A673 (cell line): ENCODE measurements at regions not wholly inside any gene's neighbourhood (a gene's known extent, or its start where the extent isn't known, plus 50 kb on each side); places are given as distances from the start of the nearest gene placed in this dataset.

Experiments
- EZH2 ChIP-seq: fragments of 200-600 bp; sonication (generic); IDR thresholded peaks from 2 replicates; pipeline ENCODE4 v1.6.1; 2017; ENCODE audit warnings: borderline replicate concordance, low read depth, mild to moderate bottlenecking, mixed read lengths, antibody characterized with exemption, low read length; ENCODE audit not compliant: poor library complexity, severe bottlenecking
- TF ChIP-seq, protein P1 (sequence below): fragments of 300-800, 200-600 bp; sonication (generic); conservative IDR thresholded peaks from 2 replicates; pipeline ENCODE4 v1.5.1; 2017; ENCODE audit warnings: low read depth, mild to moderate bottlenecking, antibody characterized with exemption, low read length, moderate library complexity, mixed read lengths

DNA sequence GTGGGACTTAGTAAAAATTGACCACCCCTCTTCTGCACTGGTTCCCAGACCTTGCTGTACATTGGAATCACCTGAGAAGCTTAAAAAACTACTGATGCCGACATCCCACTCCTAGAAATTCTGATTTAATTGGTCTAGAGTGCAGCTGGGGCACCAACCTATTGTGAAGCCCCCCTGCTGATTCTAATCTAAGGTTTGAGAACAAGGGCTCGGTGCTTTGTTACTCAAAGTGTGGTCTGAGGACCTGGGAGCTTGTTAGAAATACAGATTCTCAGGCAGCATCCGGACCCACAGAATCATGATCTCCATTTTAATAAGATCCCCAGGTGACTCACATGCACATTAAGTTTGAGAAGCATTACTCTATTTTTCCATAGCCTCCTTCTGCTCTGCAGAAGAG, 57.8 kb upstream of the LPAR1 start:
- TF ChIP-seq, protein P1, sequence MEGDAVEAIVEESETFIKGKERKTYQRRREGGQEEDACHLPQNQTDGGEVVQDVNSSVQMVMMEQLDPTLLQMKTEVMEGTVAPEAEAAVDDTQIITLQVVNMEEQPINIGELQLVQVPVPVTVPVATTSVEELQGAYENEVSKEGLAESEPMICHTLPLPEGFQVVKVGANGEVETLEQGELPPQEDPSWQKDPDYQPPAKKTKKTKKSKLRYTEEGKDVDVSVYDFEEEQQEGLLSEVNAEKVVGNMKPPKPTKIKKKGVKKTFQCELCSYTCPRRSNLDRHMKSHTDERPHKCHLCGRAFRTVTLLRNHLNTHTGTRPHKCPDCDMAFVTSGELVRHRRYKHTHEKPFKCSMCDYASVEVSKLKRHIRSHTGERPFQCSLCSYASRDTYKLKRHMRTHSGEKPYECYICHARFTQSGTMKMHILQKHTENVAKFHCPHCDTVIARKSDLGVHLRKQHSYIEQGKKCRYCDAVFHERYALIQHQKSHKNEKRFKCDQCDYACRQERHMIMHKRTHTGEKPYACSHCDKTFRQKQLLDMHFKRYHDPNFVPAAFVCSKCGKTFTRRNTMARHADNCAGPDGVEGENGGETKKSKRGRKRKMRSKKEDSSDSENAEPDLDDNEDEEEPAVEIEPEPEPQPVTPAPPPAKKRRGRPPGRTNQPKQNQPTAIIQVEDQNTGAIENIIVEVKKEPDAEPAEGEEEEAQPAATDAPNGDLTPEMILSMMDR: no peak
- TF ChIP-seq EZH2: no peak
